Stomach (tissue), 4 donors: ENCODE measurements at regions not wholly inside any gene's neighbourhood (a gene's known extent, or its start where the extent isn't known, plus 50 kb on each side); places are given as distances from the start of the nearest gene placed in this dataset.
"Not testable (repeated sequence)": the region's sequence is repeated elsewhere in the genome, so short reads cannot be mapped to it uniquely, and the experiment has no call there.

Experiments used
- CTCF ChIP-seq, 7 experiments: fragments of 450-650 bp in 4 of 7; fragments of 200-600 bp in 3 of 7; sonication (generic) in 3 of 7; IDR thresholded peaks; one replicate each; pipeline ENCODE4 v1.5.1; 2016 to 2019; ENCODE audit warnings: antibody characterized with exemption in 7 of 7, control low read depth in 2 of 7, mild to moderate bottlenecking in 1 of 7
- POLR2AphosphoS5 ChIP-seq, 3 donors: sonication (generic); formaldehyde crosslinking; IDR thresholded peaks; one replicate each; pipeline ENCODE4 v1.6.1; 2016; ENCODE audit warnings: antibody characterized with exemption in 3 of 3

- not testable (repeated sequence) for TF ChIP-seq CTCF, POLR2AphosphoS5 (IDR thresholded peaks at IDR 0.05)
Measured at GRCh38 chr3:182523424-182523823, 269.9 kb upstream of the ATP11B start.
